ENCODE measurements at regions not wholly inside any gene's neighbourhood (a gene's known extent, or its start where the extent isn't known, plus 50 kb on each side); places are given as distances from the start of the nearest gene placed in this dataset.

- Histone ChIP-seq H3K27ac (ENCODE audit: low read depth, low read length, severe bottlenecking) (no peak overlapping the region), H3K36me3 (ENCODE audit: control insufficient read depth, insufficient read depth, low read length) (no peaks in the 10 kb centered on the region), H3K9me3 (ENCODE audit: control insufficient read depth, low read length) (no peaks in the 10 kb centered on the region), H3K4me1 (ENCODE audit: control insufficient read depth, insufficient read depth, low read length, poor library complexity, severe bottlenecking) (no peaks in the 10 kb centered on the region), H3K4me3 (ENCODE audit: extremely low read depth, insufficient read depth, low read length, poor library complexity, severe bottlenecking) (no peak overlapping the region)
- WGBS, 2 experiments (ENCODE audit: insufficient coverage in 2 of 2) = 87% methylated on average over 2 of the region's 3 CpGs; no CpG with 5 or more reads in 1 of the 2 experiments
Observed at GRCh38 chr18:45119876-45120275, 439.2 kb downstream of the SETBP1 start.

- Histone ChIP-seq H3K4me1 (ENCODE audit: control insufficient read depth, insufficient read depth, low read length, poor library complexity, severe bottlenecking) (no peaks in the 10 kb centered on the region), H3K4me3 (ENCODE audit: extremely low read depth, insufficient read depth, low read length, poor library complexity, severe bottlenecking) (no peak overlapping the region), H3K27ac (ENCODE audit: low read depth, low read length, severe bottlenecking) (no peak overlapping the region), H3K36me3 (ENCODE audit: control insufficient read depth, insufficient read depth, low read length) (no peaks in the 10 kb centered on the region), H3K9me3 (ENCODE audit: control insufficient read depth, low read length) (no peaks in the 10 kb centered on the region)
- WGBS, 2 experiments (ENCODE audit: insufficient coverage in 2 of 2) = 60% methylated on average over 1 of the region's 1 CpG; no CpG with 5 or more reads in 1 of the 2 experiments
Observed at GRCh38 chr18:45121146-45121545, 440.5 kb downstream of the SETBP1 start.

- Histone ChIP-seq H3K36me3 (ENCODE audit: control insufficient read depth, insufficient read depth, low read length) (no peaks in the 10 kb centered on the region), H3K4me1 (ENCODE audit: control insufficient read depth, insufficient read depth, low read length, poor library complexity, severe bottlenecking) (no peaks in the 10 kb centered on the region), H3K27ac (ENCODE audit: low read depth, low read length, severe bottlenecking) (no peak overlapping the region), H3K9me3 (ENCODE audit: control insufficient read depth, low read length) (no peaks in the 10 kb centered on the region), H3K4me3 (ENCODE audit: extremely low read depth, insufficient read depth, low read length, poor library complexity, severe bottlenecking) (no peak overlapping the region)
- WGBS, 2 experiments (ENCODE audit: insufficient coverage in 2 of 2) = 80 to 100% methylated on average over 1 of the region's 1 CpG
Observed at GRCh38 chr18:45122506-45122905, 441.8 kb downstream of the SETBP1 start.

GRCh38 chr18:45127405-45127804 lies 446.7 kb downstream of the SETBP1 start:
- Histone ChIP-seq H3K36me3 (ENCODE audit: control insufficient read depth, insufficient read depth, low read length) (no peaks in the 10 kb centered on the region), H3K4me3 (ENCODE audit: extremely low read depth, insufficient read depth, low read length, poor library complexity, severe bottlenecking) (no peak overlapping the region), H3K4me1 (ENCODE audit: control insufficient read depth, insufficient read depth, low read length, poor library complexity, severe bottlenecking) (no peaks in the 10 kb centered on the region), H3K9me3 (ENCODE audit: control insufficient read depth, low read length) (no peaks in the 10 kb centered on the region), H3K27ac (ENCODE audit: low read depth, low read length, severe bottlenecking) (no peak overlapping the region)

- WGBS, 2 experiments (ENCODE audit: insufficient coverage in 2 of 2) = no CpG with 5 or more reads among the region's 1 CpG
- Histone ChIP-seq H3K4me3 (ENCODE audit: extremely low read depth, insufficient read depth, low read length, poor library complexity, severe bottlenecking) (no peak overlapping the region), H3K9me3 (ENCODE audit: control insufficient read depth, low read length) (no peaks in the 10 kb centered on the region), H3K36me3 (ENCODE audit: control insufficient read depth, insufficient read depth, low read length) (no peaks in the 10 kb centered on the region), H3K4me1 (ENCODE audit: control insufficient read depth, insufficient read depth, low read length, poor library complexity, severe bottlenecking) (no peaks in the 10 kb centered on the region), H3K27ac (ENCODE audit: low read depth, low read length, severe bottlenecking) (no peak overlapping the region)
Observed at GRCh38 chr18:45133276-45133675, 452.6 kb downstream of the SETBP1 start.

- no peak overlapping the region for H3K4me3 ChIP-seq (ENCODE audit: extremely low read depth, insufficient read depth, low read length, poor library complexity, severe bottlenecking)
- WGBS, 2 experiments (ENCODE audit: insufficient coverage in 2 of 2) = 81 to 90% methylated on average over 3 of the region's 3 CpGs
Observed at GRCh38 chr18:45136381-45137086, 455.8 kb downstream of the SETBP1 start.

GRCh38 chr18:45137087-45137419 lies 456.4 kb downstream of the SETBP1 start:
- no peaks in the 10 kb centered on the region for H3K4me1 ChIP-seq (ENCODE audit: control insufficient read depth, insufficient read depth, low read length, poor library complexity, severe bottlenecking)
- H3K36me3 ChIP-seq (ENCODE audit: control insufficient read depth, insufficient read depth, low read length) = no peaks in the 10 kb centered on the region
- no peaks in the 10 kb centered on the region for H3K9me3 ChIP-seq (ENCODE audit: control insufficient read depth, low read length)
- H3K4me3 ChIP-seq (ENCODE audit: extremely low read depth, insufficient read depth, low read length, poor library complexity, severe bottlenecking) = no peak overlapping the region
- no peak overlapping the region for H3K27ac ChIP-seq (ENCODE audit: low read depth, low read length, severe bottlenecking)

More at GRCh38 chr18:45136381-45137086, 455.8 kb downstream of the SETBP1 start:
- Histone ChIP-seq H3K4me1 (ENCODE audit: control insufficient read depth, insufficient read depth, low read length, poor library complexity, severe bottlenecking) (no peaks in the 10 kb centered on the region), H3K9me3 (ENCODE audit: control insufficient read depth, low read length) (no peaks in the 10 kb centered on the region), H3K27ac (ENCODE audit: low read depth, low read length, severe bottlenecking) (no peak overlapping the region), H3K36me3 (ENCODE audit: control insufficient read depth, insufficient read depth, low read length) (no peaks in the 10 kb centered on the region)

GRCh38 chr18:45139478-45139877 lies 458.8 kb downstream of the SETBP1 start:
- WGBS, 2 experiments (ENCODE audit: insufficient coverage in 2 of 2) = 83 to 100% methylated on average over 1 to 2 of the region's 4 CpGs
- H3K36me3 ChIP-seq (ENCODE audit: control insufficient read depth, insufficient read depth, low read length) = no peaks in the 10 kb centered on the region
- H3K27ac ChIP-seq (ENCODE audit: low read depth, low read length, severe bottlenecking) = no peak overlapping the region
- no peak overlapping the region for H3K4me3 ChIP-seq (ENCODE audit: extremely low read depth, insufficient read depth, low read length, poor library complexity, severe bottlenecking)
- H3K4me1 ChIP-seq (ENCODE audit: control insufficient read depth, insufficient read depth, low read length, poor library complexity, severe bottlenecking) = no peaks in the 10 kb centered on the region
- no peaks in the 10 kb centered on the region for H3K9me3 ChIP-seq (ENCODE audit: control insufficient read depth, low read length)

GRCh38 chr18:45142868-45143267 lies 462.2 kb downstream of the SETBP1 start:
- no CpG with 5 or more reads among the region's 1 CpG for WGBS, 2 experiments (ENCODE audit: insufficient coverage in 2 of 2)

GRCh38 chr18:45149712-45150111 lies 465.6 kb upstream of the SLC14A2 start:
- Histone ChIP-seq H3K4me3 (ENCODE audit: extremely low read depth, insufficient read depth, low read length, poor library complexity, severe bottlenecking) (no peak overlapping the region), H3K9me3 (ENCODE audit: control insufficient read depth, low read length) (no peaks in the 10 kb centered on the region), H3K4me1 (ENCODE audit: control insufficient read depth, insufficient read depth, low read length, poor library complexity, severe bottlenecking) (no peaks in the 10 kb centered on the region), H3K27ac (ENCODE audit: low read depth, low read length, severe bottlenecking) (no peak overlapping the region), H3K36me3 (ENCODE audit: control insufficient read depth, insufficient read depth, low read length) (no peaks in the 10 kb centered on the region)
- WGBS, 2 experiments (ENCODE audit: insufficient coverage in 2 of 2) = 92 to 100% methylated on average over 2 to 3 of the region's 4 CpGs

More at GRCh38 chr18:45142868-45143267, 462.2 kb downstream of the SETBP1 start:
- Histone ChIP-seq H3K9me3 (ENCODE audit: control insufficient read depth, low read length) (no peaks in the 10 kb centered on the region), H3K27ac (ENCODE audit: low read depth, low read length, severe bottlenecking) (no peak overlapping the region), H3K4me1 (ENCODE audit: control insufficient read depth, insufficient read depth, low read length, poor library complexity, severe bottlenecking) (no peaks in the 10 kb centered on the region), H3K4me3 (ENCODE audit: extremely low read depth, insufficient read depth, low read length, poor library complexity, severe bottlenecking) (no peak overlapping the region), H3K36me3 (ENCODE audit: control insufficient read depth, insufficient read depth, low read length) (no peaks in the 10 kb centered on the region)

- H3K9me3 ChIP-seq (ENCODE audit: control insufficient read depth, low read length) = no peaks in the 10 kb centered on the region
- no peaks in the 10 kb centered on the region for H3K36me3 ChIP-seq (ENCODE audit: control insufficient read depth, insufficient read depth, low read length)
- H3K4me1 ChIP-seq (ENCODE audit: control insufficient read depth, insufficient read depth, low read length, poor library complexity, severe bottlenecking) = no peaks in the 10 kb centered on the region
- WGBS, 2 experiments (ENCODE audit: insufficient coverage in 2 of 2) = 89 to 100% methylated on average over 2 of the region's 2 CpGs
- H3K4me3 ChIP-seq (ENCODE audit: extremely low read depth, insufficient read depth, low read length, poor library complexity, severe bottlenecking) = no peak overlapping the region
- H3K27ac ChIP-seq (ENCODE audit: low read depth, low read length, severe bottlenecking) = no peak overlapping the region
Observed at GRCh38 chr18:45151645-45152044, 463.6 kb upstream of the SLC14A2 start.
